HCT116 (cell line): ENCODE measurements at regions not wholly inside any gene's neighbourhood (a gene's known extent, or its start where the extent isn't known, plus 50 kb on each side); places are given as distances from the start of the nearest gene placed in this dataset.

Experiments
- CEBPB ChIP-seq: IDR thresholded peaks from 2 replicates; pipeline ENCODE4 v1.6.1; 2012; ENCODE audit warnings: low read depth
- CTCF ChIP-seq, 3 experiments: fragments of 200-600 bp in 1 of 3; sonication (generic) in 1 of 3; IDR thresholded peaks in 2 of 3; conservative IDR thresholded peaks in 1 of 3; 2 replicates each; pipeline ENCODE4 v1.5.1; 2012 to 2017; ENCODE audit warnings: low read depth in 2 of 3, low read length in 2 of 3, antibody characterized with exemption in 1 of 3, borderline replicate concordance in 1 of 3, control low read depth in 1 of 3, mild to moderate bottlenecking in 1 of 3, mixed read lengths in 1 of 3, mixed run types in 1 of 3, moderate library complexity in 1 of 3; ENCODE audit not compliant: insufficient read depth in 1 of 3
- EGR1 ChIP-seq: IDR thresholded peaks from 2 replicates; pipeline ENCODE4 v1.6.1; 2012; ENCODE audit warnings: low read depth
- ELF1 ChIP-seq: IDR thresholded peaks from 2 replicates; pipeline ENCODE4 v1.6.1; 2012; ENCODE audit warnings: low read depth, borderline replicate concordance
- EZH2 ChIP-seq: fragments of 200-600 bp; sonication (generic); IDR thresholded peaks from 2 replicates; pipeline ENCODE4 v1.6.1; 2017; ENCODE audit warnings: antibody characterized with exemption, mixed run types
- EZH2phosphoT487 ChIP-seq: fragments of 200-600 bp; IDR thresholded peaks from 2 replicates; pipeline ENCODE4 v1.6.1; 2018; ENCODE audit warnings: antibody characterized with exemption, borderline replicate concordance
- FOSL1 ChIP-seq: IDR thresholded peaks from 2 replicates; pipeline ENCODE4 v1.6.1; 2012; ENCODE audit warnings: low read depth
- MAX ChIP-seq: IDR thresholded peaks from 2 replicates; pipeline ENCODE4 v1.6.1; 2012
- POLR2A ChIP-seq: IDR thresholded peaks from 2 replicates; pipeline ENCODE4 v1.7.0; 2011; ENCODE audit warnings: borderline replicate concordance; ENCODE audit not compliant: insufficient read depth, insufficient read length; ENCODE audit errors: extremely low read depth
- RAD21 ChIP-seq: IDR thresholded peaks from 2 replicates; pipeline ENCODE4 v1.6.1; 2012; ENCODE audit warnings: low read depth, mild to moderate bottlenecking
- REST ChIP-seq: IDR thresholded peaks from 2 replicates; pipeline ENCODE4 v1.6.1; 2012; ENCODE audit warnings: low read depth
- TCF7L2 ChIP-seq: IDR thresholded peaks from 2 replicates; pipeline ENCODE4 v1.7.0; 2011; ENCODE audit warnings: borderline replicate concordance, inconsistent platforms; ENCODE audit not compliant: insufficient read depth, insufficient read length; ENCODE audit errors: extremely low read depth
- YY1 ChIP-seq: IDR thresholded peaks from 2 replicates; pipeline ENCODE4 v1.6.1; 2011; ENCODE audit warnings: low read length, low read depth, moderate library complexity, mild to moderate bottlenecking; ENCODE audit not compliant: insufficient replicate concordance; ENCODE audit errors: extremely low read depth
- ZBTB33 ChIP-seq: IDR thresholded peaks from 2 replicates; pipeline ENCODE4 v1.6.1; 2011; ENCODE audit warnings: mild to moderate bottlenecking, low read length, moderate library complexity; ENCODE audit not compliant: insufficient replicate concordance; ENCODE audit errors: extremely low read depth

GRCh38 chr6:88238065-88238464 is 71.9 kb upstream of the CNR1 start:
- TF ChIP-seq POLR2A (no peak), CTCF (IDR thresholded peaks at IDR 0.05 in 2 of 3, conservative IDR thresholded peaks at IDR 0.05 in 1 of 3; ENCODE audit: borderline replicate concordance in 1 of 3, insufficient read depth in 1 of 3, low read depth in 2 of 3, low read length in 2 of 3) (peak; percentile 28 to 44 (median 40); a peak in 5 of 6 replicates), FOSL1 (no peak), CEBPB (no peak), EZH2 (no peak), ELF1 (no peak), YY1 (no peak), MAX (no peak), EZH2phosphoT487 (no peak), ZBTB33 (no peak), REST (no peak), TCF7L2 (no peak), EGR1 (no peak), RAD21 (peak; percentile 62)
